HepG2 (cell line): ENCODE measurements at regions not wholly inside any gene's neighbourhood (a gene's known extent, or its start where the extent isn't known, plus 50 kb on each side); places are given as distances from the start of the nearest gene placed in this dataset.

Experiments
- ATAC-seq: fragments of 200-7000 bp; cut with Tn5 transposase; 3 replicates; pipeline ENCODE4 v1.9.1; 2020; ENCODE audit warnings: mild to moderate bottlenecking, moderate library complexity
- BruUV-seq: library from RNA; stranded (reverse); fragments of 400-500 nt; replicated peaks from 2 replicates; lab custom pipeline; 2021; lab: Mats Ljungman, UMichigan
- CTCF ChIA-PET: fragments of 300-600 bp; formaldehyde crosslinking; extraction: SDS; loops from one replicate; lab custom pipeline; 2021; ENCODE audit warnings: low total read pairs, inconsistent platforms, low intra/inter-chr PET ratio; lab: Yijun Ruan, JAX
- POLR2A ChIA-PET: fragments of 350-600 bp; sonication (Branson Sonifier 250); formaldehyde crosslinking; loops from one replicate; lab custom pipeline; 2020; ENCODE audit warnings: antibody characterized with exemption, inconsistent platforms; lab: Yijun Ruan, JAX
- DNase-seq: peaks from one replicate; pipeline ENCODE4 v3.0.0-alpha.2; 2015; ENCODE audit warnings: low spot score
- FAIRE-seq: peaks from 3 replicates; lab custom pipeline; 2011; peaks lifted over from hg19 to GRCh38; lab: Jason Lieb, UNC
- H2AFZ ChIP-seq: one replicate; pipeline ENCODE4 v1.6.1; 2011; ENCODE audit warnings: low read length, inconsistent platforms
- H3K27ac ChIP-seq: fragments of 300-600 bp; 3 replicates; pipeline ENCODE4 v1.8.0; 2011; ENCODE audit warnings: mixed run types, mild to moderate bottlenecking, mixed read lengths, low read length, inconsistent platforms; ENCODE audit not compliant: insufficient read depth; ENCODE audit errors: extremely low read length
- H3K27me3 ChIP-seq, 2 experiments: fragments of 200-600 bp in 1 of 2; 2 replicates in 1 of 2; 3 replicates in 1 of 2; pipeline versions ENCODE4 v1.6.0 to v1.8.0; 2011; ENCODE audit warnings: low read length in 2 of 2, mild to moderate bottlenecking in 2 of 2, moderate library complexity in 2 of 2, inconsistent platforms in 1 of 2; ENCODE audit not compliant: insufficient read depth in 2 of 2, control insufficient read depth in 1 of 2
- H3K36me3 ChIP-seq, 2 experiments: fragments of 200-600 bp in 1 of 2; replicated peaks in 1 of 2; 2 replicates in 1 of 2; 3 replicates in 1 of 2; pipeline versions ENCODE4 v1.5.1 to v1.8.0; 2011; ENCODE audit warnings: low read length in 2 of 2, inconsistent platforms in 1 of 2; ENCODE audit not compliant: insufficient read depth in 2 of 2, control insufficient read depth in 1 of 2
- H3K4me1 ChIP-seq: 2 replicates; pipeline ENCODE4 v1.5.1; 2012; ENCODE audit warnings: low read length, inconsistent platforms; ENCODE audit not compliant: insufficient read depth
- H3K4me2 ChIP-seq: 2 replicates; pipeline ENCODE4 v1.6.0; 2011; ENCODE audit warnings: low read depth, low read length, inconsistent platforms
- H3K4me3 ChIP-seq, 3 experiments: fragments of 200-600 bp in 1 of 3; sonication (generic), shearing (Covaris generic) in 1 of 3; replicated peaks in 1 of 3; 2 replicates each; pipeline ENCODE4 v1.5.1; 2011 to 2016; ENCODE audit warnings: low read length in 3 of 3, inconsistent platforms in 2 of 3, low read depth in 2 of 3, mild to moderate bottlenecking in 2 of 3, control low read depth in 1 of 3, mixed read lengths in 1 of 3; ENCODE audit not compliant: insufficient read depth in 1 of 3
- H3K79me2 ChIP-seq: one replicate; pipeline ENCODE4 v1.6.1; 2011; ENCODE audit warnings: low read length, inconsistent platforms; ENCODE audit not compliant: insufficient read depth
- H3K9ac ChIP-seq: 2 replicates; pipeline ENCODE4 v1.6.0; 2011; ENCODE audit warnings: mild to moderate bottlenecking, low read depth, low read length, inconsistent platforms; ENCODE audit not compliant: insufficient read depth
- H3K9me3 ChIP-seq: 2 replicates; pipeline ENCODE4 v1.5.1; 2012; ENCODE audit warnings: mild to moderate bottlenecking, low read length
- H4K20me1 ChIP-seq: 2 replicates; pipeline ENCODE4 v1.6.0; 2011; ENCODE audit warnings: inconsistent platforms, mild to moderate bottlenecking, low read length, moderate library complexity; ENCODE audit not compliant: insufficient read depth
- ELF3 ChIP-seq: IDR thresholded peaks from 2 replicates; pipeline ENCODE4 v1.6.1; 2016; ENCODE audit warnings: missing genetic modification reagents, missing compliant biosample characterization
- FOXA3 ChIP-seq: IDR thresholded peaks from 2 replicates; pipeline ENCODE4 v1.6.1; 2016; ENCODE audit warnings: missing genetic modification reagents, missing compliant biosample characterization
- IRX3 ChIP-seq: sonication (generic); formaldehyde crosslinking; IDR thresholded peaks from 2 replicates; pipeline ENCODE4 v1.8.1; 2023; ENCODE audit warnings: mild to moderate bottlenecking, low read depth, missing genetic modification reagents, borderline replicate concordance
- JUN ChIP-seq: sonication (generic); formaldehyde crosslinking; IDR thresholded peaks from 2 replicates; pipeline ENCODE4 v1.4.0; 2020; ENCODE audit warnings: mild to moderate bottlenecking, missing genetic modification reagents
- MAFG ChIP-seq: sonication (generic); formaldehyde crosslinking; IDR thresholded peaks from 2 replicates; pipeline ENCODE4 v1.5.1; 2020; ENCODE audit warnings: mild to moderate bottlenecking, missing genetic modification reagents
- NONO ChIP-seq, 2 experiments: fragments of 450-650 bp in 1 of 2; sonication (generic) in 1 of 2; formaldehyde crosslinking in 1 of 2; IDR thresholded peaks in 1 of 2; conservative IDR thresholded peaks in 1 of 2; 2 replicates each; pipeline versions ENCODE4 v1.6.1 to v1.8.0; 2017 to 2022; ENCODE audit warnings: mild to moderate bottlenecking in 1 of 2, missing genetic modification reagents in 1 of 2, moderate library complexity in 1 of 2
- PHF21A ChIP-seq: sonication (generic); formaldehyde crosslinking; IDR thresholded peaks from 2 replicates; pipeline ENCODE4 v1.5.0; 2020; ENCODE audit warnings: mild to moderate bottlenecking, missing genetic modification reagents
- STAG1 ChIP-seq: sonication (generic); formaldehyde crosslinking; IDR thresholded peaks from 2 replicates; pipeline ENCODE4 v1.4.0; 2020; ENCODE audit warnings: missing genetic modification reagents
- TCF12 ChIP-seq, 2 experiments: fragments of 450-650 bp in 1 of 2; sonication (generic) in 1 of 2; formaldehyde crosslinking in 1 of 2; IDR thresholded peaks; 2 replicates each; pipeline versions ENCODE4 v1.6.1 to v1.8.0; 2017 to 2022; ENCODE audit warnings: antibody characterized with exemption in 1 of 2, mild to moderate bottlenecking in 1 of 2, missing genetic modification reagents in 1 of 2, moderate library complexity in 1 of 2
- ZBTB20 ChIP-seq: sonication (generic); formaldehyde crosslinking; IDR thresholded peaks from 2 replicates; pipeline ENCODE4 v1.8.1; 2023; ENCODE audit warnings: missing genetic modification reagents, low read depth, mild to moderate bottlenecking, borderline replicate concordance
- ZBTB43 ChIP-seq: sonication (generic); formaldehyde crosslinking; conservative IDR thresholded peaks from 2 replicates; pipeline ENCODE4 v1.4.0; 2020; ENCODE audit warnings: missing genetic modification reagents
- ZC3H13 ChIP-seq: sonication (generic); formaldehyde crosslinking; IDR thresholded peaks from 2 replicates; pipeline ENCODE4 v1.8.1; 2023; ENCODE audit warnings: mild to moderate bottlenecking, missing genetic modification reagents, moderate library complexity
- ZNF207 ChIP-seq: fragments of 450-650 bp; IDR thresholded peaks from 2 replicates; pipeline ENCODE4 v1.6.1; 2016; ENCODE audit warnings: antibody characterized with exemption, borderline replicate concordance
- ZNF280D ChIP-seq: sonication (generic); formaldehyde crosslinking; IDR thresholded peaks from 2 replicates; pipeline ENCODE4 v1.5.1; 2020; ENCODE audit warnings: mild to moderate bottlenecking, missing genetic modification reagents
- ZNF484 ChIP-seq: sonication (generic); formaldehyde crosslinking; IDR thresholded peaks from 2 replicates; pipeline ENCODE4 v1.5.1; 2020; ENCODE audit warnings: mild to moderate bottlenecking, low read depth, missing genetic modification reagents, borderline replicate concordance
- ZNF563 ChIP-seq: sonication (generic); formaldehyde crosslinking; IDR thresholded peaks from 2 replicates; pipeline ENCODE4 v1.8.0; 2022; ENCODE audit warnings: mild to moderate bottlenecking, moderate library complexity, missing genetic modification reagents
- ZNF768 ChIP-seq: sonication (generic); formaldehyde crosslinking; IDR thresholded peaks from 2 replicates; pipeline ENCODE4 v1.4.0; 2020; ENCODE audit warnings: missing genetic modification reagents
- WGBS: methylation state at CpG from one replicate; pipeline ENCODE4 v1.1.6; 2017; ENCODE audit warnings: low lambda C conversion rate; 5-methylcytosine and 5-hydroxymethylcytosine counted together
- in situ Hi-C: cut with HindIII; loops from 2 replicates; pipeline ENCODE4 v1.10.0; 2017; ENCODE audit warnings: low pct_unique_long_range_greater_than_20kb; ENCODE audit not compliant: extremely low pct_ligation_motif_present
- intact Hi-C: fragments of 100-400 bp; cut with micrococcal nuclease; formaldehyde crosslinking; loops from one replicate; pipeline ENCODE4 v1.10.0; 2022; ENCODE audit not compliant: unreplicated experiment
- TF ChIP-seq, protein P1 (sequence below): sonication (generic); formaldehyde crosslinking; IDR thresholded peaks from 2 replicates; pipeline ENCODE4 v1.4.0; 2020; ENCODE audit warnings: mild to moderate bottlenecking, missing genetic modification reagents, borderline replicate concordance

GRCh38 chr4:35151816-35152572 lies 1092.3 kb downstream of the ARAP2 start (continued):
- TF ChIP-seq, protein P1, sequence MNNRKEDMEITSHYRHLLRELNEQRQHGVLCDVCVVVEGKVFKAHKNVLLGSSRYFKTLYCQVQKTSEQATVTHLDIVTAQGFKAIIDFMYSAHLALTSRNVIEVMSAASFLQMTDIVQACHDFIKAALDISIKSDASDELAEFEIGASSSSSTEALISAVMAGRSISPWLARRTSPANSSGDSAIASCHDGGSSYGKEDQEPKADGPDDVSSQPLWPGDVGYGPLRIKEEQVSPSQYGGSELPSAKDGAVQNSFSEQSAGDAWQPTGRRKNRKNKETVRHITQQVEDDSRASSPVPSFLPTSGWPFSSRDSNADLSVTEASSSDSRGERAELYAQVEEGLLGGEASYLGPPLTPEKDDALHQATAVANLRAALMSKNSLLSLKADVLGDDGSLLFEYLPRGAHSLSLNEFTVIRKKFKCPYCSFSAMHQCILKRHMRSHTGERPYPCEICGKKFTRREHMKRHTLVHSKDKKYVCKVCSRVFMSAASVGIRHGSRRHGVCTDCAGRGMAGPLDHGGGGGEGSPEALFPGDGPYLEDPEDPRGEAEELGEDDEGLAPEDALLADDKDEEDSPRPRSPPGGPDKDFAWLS = no peak
- TF ChIP-seq ZNF484 (CRISPR knock-in tag) = no peak
- no peak for TF ChIP-seq ZNF207
- TF ChIP-seq TCF12 (IDR thresholded peaks at IDR 0.05) = no peak
- TF ChIP-seq TCF12 (CRISPR knock-in tag; IDR thresholded peaks at IDR 0.05) = no peak
- peak; percentile 57 for TF ChIP-seq STAG1 (CRISPR knock-in tag)

GRCh38 chr4:35163168-35163567 lies 1081.1 kb downstream of the ARAP2 start:
- 0% methylated on average over 1 of the region's 1 CpG for WGBS
- Histone ChIP-seq H3K9me3 (no peaks in the 10 kb centered on the region), H3K4me2 (no peak overlapping the region), H3K4me1 (no peaks in the 10 kb centered on the region), H4K20me1 (no peaks in the 10 kb centered on the region), H3K27ac (no peak overlapping the region), H3K4me3 (no peak overlapping the region), H3K79me2 (no peaks in the 10 kb centered on the region), H3K27me3 (no peaks in the 10 kb centered on the region), H3K9ac (no peak overlapping the region), H3K36me3 (no peaks in the 10 kb centered on the region), H2AFZ (no peak overlapping the region)
- BruUV-seq = no TSS peak
- DNase-seq (no peak), ATAC-seq (no peak), FAIRE-seq (no peak)
- ChIA-PET CTCF (no interaction called here), POLR2A (no interaction called here)
- intact Hi-C loops = no loop called here
- in situ Hi-C loops = no loop called here
- no peak for TF ChIP-seq ZBTB43 (CRISPR knock-in tag)
- no peak for TF ChIP-seq IRX3 (CRISPR knock-in tag)
- TF ChIP-seq ZBTB20 = no peak
- TF ChIP-seq PHF21A = no peak
- no peak for TF ChIP-seq MAFG
- no peak for TF ChIP-seq ELF3 (CRISPR knock-in tag)
- no peak for TF ChIP-seq ZC3H13 (CRISPR knock-in tag)
- no peak for TF ChIP-seq JUN (CRISPR knock-in tag)
- TF ChIP-seq ZNF280D = no peak
- TF ChIP-seq NONO (IDR thresholded peaks at IDR 0.05) = no peak
- TF ChIP-seq NONO (CRISPR knock-in tag; conservative IDR thresholded peaks at IDR 0.05) = no peak
- no peak for TF ChIP-seq ZNF768 (CRISPR knock-in tag)
- TF ChIP-seq FOXA3 = no peak
- TF ChIP-seq ZNF563 (CRISPR knock-in tag) = no peak
